IPS-20b (cell line): ENCODE measurements at regions not wholly inside any gene's neighbourhood (a gene's known extent, or its start where the extent isn't known, plus 50 kb on each side); places are given as distances from the start of the nearest gene placed in this dataset.

Experiments
- H3K27ac ChIP-seq: one replicate; pipeline ENCODE4 v1.5.1; 2013; ENCODE audit warnings: low read length
- H3K27me3 ChIP-seq: 2 replicates; pipeline ENCODE4 v1.6.1; 2013; ENCODE audit warnings: mild to moderate bottlenecking, low read length, inconsistent platforms; ENCODE audit not compliant: insufficient read depth
- H3K36me3 ChIP-seq: 2 replicates; pipeline ENCODE4 v1.6.1; 2013; ENCODE audit warnings: low read depth, mild to moderate bottlenecking, inconsistent platforms, low read length, moderate library complexity; ENCODE audit not compliant: insufficient read depth
- H3K4me1 ChIP-seq: 2 replicates; pipeline ENCODE4 v1.6.1; 2013; ENCODE audit warnings: mild to moderate bottlenecking, control low read depth, inconsistent platforms, low read length, moderate library complexity; ENCODE audit not compliant: insufficient read depth
- H3K4me3 ChIP-seq: 2 replicates; pipeline ENCODE4 v1.5.1; 2013; ENCODE audit warnings: mild to moderate bottlenecking, low read length, inconsistent platforms
- H3K9ac ChIP-seq: 2 replicates; pipeline ENCODE4 v1.6.1; 2013; ENCODE audit warnings: low read depth, mild to moderate bottlenecking, inconsistent platforms, low read length, moderate library complexity
- H3K9me3 ChIP-seq: 2 replicates; pipeline ENCODE4 v1.6.1; 2013; ENCODE audit warnings: mild to moderate bottlenecking, low read depth, low read length, inconsistent platforms; ENCODE audit not compliant: insufficient read depth

- no peak overlapping the region for H3K4me3 ChIP-seq
- no peak overlapping the region for H3K9ac ChIP-seq
- H3K9me3 ChIP-seq: no peaks in the 10 kb centered on the region
Measured at GRCh38 chr1:56321150-56321490, 258.2 kb downstream of the PLPP3 start.

GRCh38 chr1:56320464-56321149 lies 258.8 kb downstream of the PLPP3 start:
- Histone ChIP-seq H3K27me3 (no peaks in the 10 kb centered on the region), H3K4me1 (no peaks in the 10 kb centered on the region), H3K9ac (no peak overlapping the region), H3K4me3 (no peak overlapping the region), H3K9me3 (no peaks in the 10 kb centered on the region), H3K36me3 (no peaks in the 10 kb centered on the region), H3K27ac (no peak overlapping the region)

More at GRCh38 chr1:56321150-56321490, 258.2 kb downstream of the PLPP3 start:
- H3K27me3 ChIP-seq: no peaks in the 10 kb centered on the region
- no peak overlapping the region for H3K27ac ChIP-seq
- H3K36me3 ChIP-seq: no peaks in the 10 kb centered on the region
- no peaks in the 10 kb centered on the region for H3K4me1 ChIP-seq

- no peak overlapping the region for H3K4me3 ChIP-seq
- no peak overlapping the region for H3K9ac ChIP-seq
- peaks cover 5% of the 10 kb centered on the region for H3K9me3 ChIP-seq
- H3K27ac ChIP-seq: no peak overlapping the region
- H3K27me3 ChIP-seq: no peaks in the 10 kb centered on the region
- no peaks in the 10 kb centered on the region for H3K36me3 ChIP-seq
- H3K4me1 ChIP-seq: no peaks in the 10 kb centered on the region
Measured at GRCh38 chr1:56317722-56318121, 261.6 kb downstream of the PLPP3 start.

- Histone ChIP-seq H3K36me3 (no peaks in the 10 kb centered on the region), H3K27ac (no peak overlapping the region), H3K4me3 (no peak overlapping the region), H3K9ac (no peak overlapping the region), H3K4me1 (no peaks in the 10 kb centered on the region), H3K27me3 (no peaks in the 10 kb centered on the region), H3K9me3 (peaks cover 5% of the 10 kb centered on the region)
Measured at GRCh38 chr1:56315293-56315942, 263.9 kb downstream of the PLPP3 start.

GRCh38 chr1:56313560-56313959 lies 265.8 kb downstream of the PLPP3 start:
- no peak overlapping the region for H3K27ac ChIP-seq
- peaks cover 5% of the 10 kb centered on the region for H3K9me3 ChIP-seq
- H3K36me3 ChIP-seq: no peaks in the 10 kb centered on the region
- H3K9ac ChIP-seq: no peak overlapping the region
- H3K4me3 ChIP-seq: no peak overlapping the region
- H3K4me1 ChIP-seq: no peaks in the 10 kb centered on the region
- H3K27me3 ChIP-seq: no peaks in the 10 kb centered on the region

GRCh38 chr1:56311766-56312165 lies 267.6 kb downstream of the PLPP3 start:
- no peak overlapping the region for H3K9ac ChIP-seq
- H3K36me3 ChIP-seq: no peaks in the 10 kb centered on the region
- H3K4me3 ChIP-seq: no peak overlapping the region
- H3K27me3 ChIP-seq: no peaks in the 10 kb centered on the region
- H3K9me3 ChIP-seq: peaks cover 5% of the 10 kb centered on the region
- no peaks in the 10 kb centered on the region for H3K4me1 ChIP-seq
- H3K27ac ChIP-seq: no peak overlapping the region

- Histone ChIP-seq H3K9me3 (peaks cover 5% of the 10 kb centered on the region), H3K4me1 (no peaks in the 10 kb centered on the region), H3K4me3 (no peak overlapping the region), H3K9ac (no peak overlapping the region), H3K27ac (no peak overlapping the region), H3K36me3 (no peaks in the 10 kb centered on the region), H3K27me3 (no peaks in the 10 kb centered on the region)
Measured at GRCh38 chr1:56310945-56311344, 268.4 kb downstream of the PLPP3 start.

- no peaks in the 10 kb centered on the region for H3K4me1 ChIP-seq
- H3K4me3 ChIP-seq: no peak overlapping the region
- no peaks in the 10 kb centered on the region for H3K27me3 ChIP-seq
- no peak overlapping the region for H3K9ac ChIP-seq
- peaks cover 2% of the 10 kb centered on the region for H3K9me3 ChIP-seq
- no peak overlapping the region for H3K27ac ChIP-seq
- H3K36me3 ChIP-seq: no peaks in the 10 kb centered on the region
Measured at GRCh38 chr1:56309065-56309464, 270.3 kb downstream of the PLPP3 start.

- no peaks in the 10 kb centered on the region for H3K27me3 ChIP-seq
- no peaks in the 10 kb centered on the region for H3K4me1 ChIP-seq
- no peak overlapping the region for H3K27ac ChIP-seq
- no peaks in the 10 kb centered on the region for H3K36me3 ChIP-seq
- no peaks in the 10 kb centered on the region; the same call in 1 of the 2 replicates for H3K9me3 ChIP-seq
- no peak overlapping the region for H3K4me3 ChIP-seq
- no peak overlapping the region for H3K9ac ChIP-seq
Measured at GRCh38 chr1:56304975-56305374, 274.4 kb downstream of the PLPP3 start.

GRCh38 chr1:56303805-56304204 lies 275.6 kb downstream of the PLPP3 start:
- no peaks in the 10 kb centered on the region for H3K36me3 ChIP-seq

GRCh38 chr1:56302878-56303277 lies 276.5 kb downstream of the PLPP3 start:
- no peak overlapping the region for H3K27ac ChIP-seq
- no peaks in the 10 kb centered on the region for H3K27me3 ChIP-seq
- H3K36me3 ChIP-seq: no peaks in the 10 kb centered on the region
- H3K4me1 ChIP-seq: no peaks in the 10 kb centered on the region
- H3K9ac ChIP-seq: no peak overlapping the region
- no peaks in the 10 kb centered on the region for H3K9me3 ChIP-seq
- H3K4me3 ChIP-seq: no peak overlapping the region

More at GRCh38 chr1:56303805-56304204, 275.6 kb downstream of the PLPP3 start:
- Histone ChIP-seq H3K9me3 (no peaks in the 10 kb centered on the region; the same call in 1 of the 2 replicates), H3K9ac (no peak overlapping the region), H3K4me1 (no peaks in the 10 kb centered on the region), H3K27ac (no peak overlapping the region), H3K27me3 (no peaks in the 10 kb centered on the region), H3K4me3 (no peak overlapping the region)

- Histone ChIP-seq H3K4me1 (no peaks in the 10 kb centered on the region), H3K36me3 (no peaks in the 10 kb centered on the region), H3K4me3 (no peak overlapping the region), H3K27ac (no peak overlapping the region), H3K9me3 (no peaks in the 10 kb centered on the region), H3K27me3 (no peaks in the 10 kb centered on the region), H3K9ac (no peak overlapping the region)
Measured at GRCh38 chr1:56301791-56302190, 277.6 kb downstream of the PLPP3 start.
